Ureter (tissue), 1 donor: ENCODE measurements at regions not wholly inside any gene's neighbourhood (a gene's known extent, or its start where the extent isn't known, plus 50 kb on each side); places are given as distances from the start of the nearest gene placed in this dataset.
A peak's percentile ranks its signal among the peaks of the same experiment; 100 is the strongest.
"Not testable (repeated sequence)": the region's sequence is repeated elsewhere in the genome, so short reads cannot be mapped to it uniquely, and the experiment has no call there.

ENCODE experiments used
- DNase-seq: peaks from one replicate; pipeline ENCODE4 v3.0.0-alpha.2; 2020; ENCODE audit warnings: low spot score
- donor health status: DM: yes; HTN: yes; CAD: no.

GRCh38 chr10:108970016-108970415 lies 953.3 kb downstream of the XPNPEP1 start:
- DNase-seq = no peak

DNA sequence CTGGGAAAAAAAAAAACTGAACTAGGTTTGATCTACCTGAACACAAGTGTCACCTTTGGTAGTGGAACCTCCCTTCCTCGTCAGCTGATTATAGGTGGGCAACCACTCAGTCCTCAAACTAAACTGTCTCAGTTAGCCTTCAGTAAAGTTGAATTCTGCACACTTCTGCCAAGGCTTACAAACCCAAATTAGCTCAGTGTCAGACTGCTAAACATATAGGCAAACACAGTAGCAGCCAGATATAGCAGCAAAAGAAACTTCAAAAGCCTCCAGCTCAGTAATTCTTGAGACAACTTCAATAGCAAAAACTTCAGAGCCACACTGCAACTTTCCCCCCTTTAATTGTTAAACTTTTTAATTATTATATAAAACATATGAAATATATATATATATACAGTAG lies 956.9 kb downstream of the XPNPEP1 start:
- no peak for DNase-seq

DNA sequence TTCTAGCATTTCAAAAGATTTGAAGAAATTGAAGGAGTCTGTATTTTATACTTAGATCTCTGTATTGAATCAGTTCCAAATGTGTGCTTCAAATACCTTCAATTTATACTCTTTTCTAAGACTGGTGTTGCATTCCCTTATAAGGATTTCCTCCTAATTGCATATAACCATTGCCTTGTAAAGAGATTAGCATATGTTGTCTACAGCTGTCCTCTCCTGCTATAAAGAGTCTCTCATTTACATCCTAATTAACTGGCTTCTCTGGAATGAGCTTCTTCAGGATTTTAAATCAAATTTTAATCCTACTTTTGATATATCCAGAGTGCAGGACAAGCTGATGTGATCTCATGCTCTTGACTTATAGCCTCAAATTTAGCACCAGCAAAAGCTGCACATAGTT lies 957.3 kb downstream of the XPNPEP1 start:
- DNase-seq = no peak

DNA sequence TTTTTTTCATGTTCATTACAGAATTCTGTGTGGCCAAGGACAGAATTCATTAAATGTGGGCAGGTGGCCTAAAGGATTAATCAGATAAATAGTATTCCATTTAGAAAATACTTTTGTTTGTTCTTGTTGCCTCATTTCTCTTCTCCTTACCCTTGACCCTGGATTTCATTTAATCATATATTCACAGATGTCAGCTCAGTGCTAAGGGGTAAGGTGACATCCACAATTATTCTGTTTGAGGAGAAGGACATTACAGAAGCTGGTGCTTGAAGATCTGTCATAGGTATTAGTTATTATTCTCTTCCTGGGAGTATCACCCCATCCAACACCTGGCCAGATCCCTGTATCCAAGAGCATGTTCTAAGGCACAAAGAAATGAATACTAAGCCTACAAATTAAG lies 961.1 kb downstream of the XPNPEP1 start:
- DNase-seq = no peak

DNA sequence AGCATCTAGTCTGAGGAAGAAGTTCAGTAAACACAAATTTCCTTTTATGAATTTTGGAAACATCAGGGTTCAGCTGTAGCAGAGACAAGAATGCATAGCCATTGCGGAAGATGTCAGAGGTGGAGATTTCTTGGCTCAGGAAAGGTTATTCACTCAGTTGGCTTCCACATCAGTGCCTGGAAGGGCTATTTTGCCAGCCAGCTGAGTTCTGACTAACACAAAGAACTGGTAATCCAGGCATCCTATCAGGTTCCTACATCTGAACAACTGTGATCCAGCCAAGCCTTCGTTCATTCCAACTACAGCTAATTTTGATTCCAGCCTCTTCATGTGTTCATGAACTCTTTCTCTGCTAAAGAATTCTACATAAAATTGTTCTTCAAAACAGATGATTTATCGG lies 965.6 kb downstream of the XPNPEP1 start:
- no peak for DNase-seq

DNA sequence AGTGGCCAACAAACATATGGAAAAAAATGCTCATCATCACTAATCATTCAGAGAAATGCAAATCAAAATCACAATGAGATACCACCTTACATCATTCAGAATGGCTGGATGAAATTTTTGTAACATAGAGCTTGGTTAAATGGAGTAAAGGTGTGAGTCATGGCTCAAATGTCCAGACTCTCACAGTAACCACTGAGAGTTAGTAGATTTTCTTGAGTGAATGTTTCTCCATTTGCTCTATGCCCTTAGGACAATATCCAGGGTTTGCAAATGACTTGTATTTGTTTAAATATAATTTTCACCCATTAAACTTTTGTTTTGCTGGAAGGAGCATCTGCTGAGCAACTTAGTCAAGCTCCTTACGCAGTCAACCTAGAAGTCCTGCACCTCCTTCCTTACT lies 967.2 kb downstream of the XPNPEP1 start:
- no peak for DNase-seq

DNA sequence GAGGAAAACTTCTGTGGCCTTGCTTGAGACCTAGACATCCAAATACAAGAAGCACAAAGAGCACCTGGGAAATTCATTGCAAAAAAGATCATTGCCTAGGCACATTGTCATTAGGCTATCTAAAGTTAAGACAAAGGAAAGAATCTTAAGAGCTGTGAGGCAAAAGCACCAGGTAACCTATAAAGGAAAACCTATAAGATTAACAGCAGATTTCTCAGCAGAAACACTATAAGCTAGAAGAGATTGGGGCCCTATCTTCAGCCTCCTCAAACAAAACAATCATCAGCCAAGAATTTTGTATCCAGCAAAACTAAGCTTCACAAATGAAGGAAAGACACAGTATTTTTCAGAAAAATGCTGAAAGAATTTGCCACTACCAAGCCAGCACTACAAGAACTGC lies 1003.3 kb downstream of the XPNPEP1 start:
- not testable (repeated sequence) for DNase-seq

DNA sequence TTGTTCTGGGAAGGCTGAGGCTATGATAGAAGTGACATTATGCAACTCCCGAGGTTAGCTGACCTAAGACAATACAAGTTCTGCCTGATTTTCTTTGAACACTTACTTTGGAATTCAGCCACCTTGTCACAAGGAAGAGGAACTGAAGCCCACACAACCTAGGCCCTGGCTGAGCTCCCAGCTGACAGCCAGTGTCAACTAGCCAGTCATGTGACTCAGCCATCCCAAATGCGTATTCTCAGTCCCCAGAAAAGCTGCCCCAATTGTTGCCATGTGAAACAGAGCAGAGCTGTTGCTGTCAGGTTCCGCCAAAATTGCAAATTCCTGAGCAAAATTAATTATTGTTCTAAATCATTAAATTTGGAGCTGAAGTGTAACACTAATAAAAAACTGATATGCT lies 1010.0 kb downstream of the XPNPEP1 start:
- no peak for DNase-seq

- peak; percentile 60 for DNase-seq
Observed at GRCh38 chr10:108911814-108912541, 1011.3 kb downstream of the XPNPEP1 start.

DNA sequence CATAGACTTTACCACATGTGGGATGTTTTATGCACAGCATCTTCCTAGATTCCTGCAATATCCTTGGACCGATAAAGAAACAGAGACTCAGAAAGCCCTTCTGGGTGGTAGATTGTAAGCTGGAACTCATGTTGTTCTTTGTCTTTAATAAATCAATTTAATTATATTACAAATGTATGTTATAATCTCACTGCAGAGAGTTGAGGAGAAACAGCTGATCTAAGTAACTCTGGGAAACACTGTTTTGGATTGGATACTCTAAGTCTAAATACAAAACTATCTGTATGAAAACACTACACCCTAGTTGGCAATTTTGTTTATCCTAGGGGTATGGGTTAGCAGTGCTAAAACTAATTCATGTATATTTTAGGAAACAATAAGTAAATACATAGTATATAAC lies 1015.2 kb downstream of the XPNPEP1 start:
- DNase-seq = no peak

DNA sequence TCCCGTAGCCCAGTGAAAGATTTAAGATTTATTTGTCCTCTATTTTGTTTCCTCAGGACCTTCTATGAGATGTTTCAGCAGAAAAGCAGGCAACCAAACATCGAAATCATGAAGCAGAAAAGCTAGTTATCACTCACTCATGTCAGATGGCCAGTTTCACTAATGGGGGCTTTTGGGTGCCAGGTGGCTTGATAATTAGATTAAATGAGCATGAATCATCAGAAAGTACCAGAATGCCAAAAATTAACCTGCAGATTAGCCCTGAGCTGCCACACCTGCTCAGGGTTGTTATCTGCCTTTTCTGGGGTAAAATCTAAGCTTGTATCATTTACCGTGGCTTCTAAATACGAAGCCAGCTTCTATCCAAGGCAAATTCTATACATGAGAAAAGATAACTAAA lies 1017.5 kb downstream of the XPNPEP1 start:
- no peak for DNase-seq

DNA sequence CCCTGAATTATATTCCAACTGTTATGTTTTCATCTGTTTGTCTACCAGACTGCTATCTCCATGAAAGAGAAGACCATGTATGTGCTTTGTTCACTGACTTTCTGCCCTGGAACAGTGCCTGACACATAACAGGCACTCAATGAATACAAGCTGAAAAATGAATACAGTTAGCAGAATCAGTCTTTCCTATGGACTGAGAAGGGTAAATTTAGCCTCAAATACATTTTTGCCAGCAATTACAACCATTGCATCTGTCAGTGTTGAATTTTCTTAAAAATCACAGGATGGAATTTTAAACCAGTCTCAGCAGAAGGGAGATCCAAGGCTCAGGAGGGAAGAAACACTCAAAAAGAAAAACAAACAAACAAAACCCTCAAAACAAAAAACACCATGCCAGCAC lies 1018.1 kb downstream of the XPNPEP1 start:
- DNase-seq = no peak

DNA sequence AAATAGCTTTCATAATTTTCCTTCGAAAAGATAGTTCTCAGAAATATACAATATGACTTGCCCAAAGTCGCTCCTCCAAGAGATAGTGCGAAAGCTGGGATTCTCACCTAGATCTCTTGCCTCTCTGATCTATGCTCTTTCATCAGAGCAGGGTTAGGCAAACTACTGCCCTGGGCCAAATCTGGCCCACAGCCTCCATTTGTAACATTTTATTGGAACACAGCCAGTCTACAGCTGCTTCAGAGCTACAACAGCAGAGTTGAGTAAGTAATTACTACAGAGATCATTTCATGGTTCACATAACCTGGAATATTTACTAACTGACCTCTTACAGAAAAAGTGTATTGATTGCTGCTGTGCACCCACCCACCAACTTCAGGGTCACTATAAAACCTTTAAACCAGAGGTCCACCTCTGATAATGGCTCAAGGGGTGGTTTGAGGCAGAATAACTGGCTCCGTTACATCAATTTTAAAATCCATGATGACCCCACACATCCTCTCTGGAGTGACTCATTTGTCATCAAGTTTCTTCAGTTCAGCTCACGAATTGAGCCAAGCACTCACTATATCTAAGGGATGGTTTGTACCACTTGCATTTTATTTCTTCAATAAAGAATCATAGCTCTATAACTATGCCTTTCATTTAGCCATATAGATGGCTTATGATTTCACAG lies 1019.0 kb downstream of the XPNPEP1 start:
- DNase-seq = no peak

- no peak for DNase-seq
Observed at GRCh38 chr10:108902619-108903285, 1020.6 kb downstream of the XPNPEP1 start.

- DNase-seq = no peak
Observed at GRCh38 chr10:108901781-108902618, 1021.3 kb downstream of the XPNPEP1 start.

DNA sequence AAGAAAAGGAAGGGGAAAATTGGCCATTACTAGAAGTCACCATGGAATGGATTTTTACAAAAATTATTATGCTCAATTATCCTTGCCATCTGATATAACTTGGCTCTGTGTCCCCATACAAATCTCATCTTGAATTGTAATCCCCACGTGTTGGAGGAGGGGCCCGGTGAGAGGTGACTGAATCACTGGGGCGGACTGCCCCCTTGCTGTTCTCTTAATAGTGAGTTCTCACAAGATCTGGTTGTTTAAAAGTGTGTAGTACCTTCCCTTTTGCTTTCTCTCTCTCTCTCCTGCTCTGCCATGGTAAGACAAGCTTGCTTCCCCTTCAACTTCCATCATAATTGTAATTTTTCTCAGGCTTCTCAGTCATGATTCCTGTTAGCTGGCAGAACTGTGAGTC lies 1023.6 kb downstream of the XPNPEP1 start:
- no peak for DNase-seq

- no peak for DNase-seq
Observed at GRCh38 chr10:108894402-108895301, 1028.7 kb downstream of the XPNPEP1 start.

DNA sequence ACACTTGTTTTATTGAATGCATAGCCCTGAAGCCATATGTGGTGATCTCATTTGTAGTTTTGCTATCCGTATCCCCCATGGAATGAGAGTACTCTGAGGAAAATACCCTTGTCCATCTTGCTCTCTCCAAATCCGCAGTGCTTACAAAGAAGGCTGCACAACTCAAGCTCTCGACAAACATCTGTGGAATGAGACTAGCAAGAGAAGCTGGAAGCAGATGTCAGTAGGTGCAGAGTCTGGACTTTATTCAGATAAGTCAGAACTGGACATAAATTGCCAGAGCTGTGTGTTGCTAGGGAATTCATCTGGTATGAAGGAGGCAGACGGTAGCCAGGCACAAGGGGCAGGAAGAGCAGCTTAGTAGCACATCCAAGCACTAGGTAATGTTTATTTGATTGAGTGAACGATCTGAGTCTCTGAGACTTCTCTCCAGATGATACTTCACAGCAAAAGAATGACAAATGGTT lies 1046.2 kb downstream of the XPNPEP1 start:
- DNase-seq = no peak

GRCh38 chr10:108872854-108873253 lies 1050.5 kb downstream of the XPNPEP1 start:
- no peak for DNase-seq

DNA sequence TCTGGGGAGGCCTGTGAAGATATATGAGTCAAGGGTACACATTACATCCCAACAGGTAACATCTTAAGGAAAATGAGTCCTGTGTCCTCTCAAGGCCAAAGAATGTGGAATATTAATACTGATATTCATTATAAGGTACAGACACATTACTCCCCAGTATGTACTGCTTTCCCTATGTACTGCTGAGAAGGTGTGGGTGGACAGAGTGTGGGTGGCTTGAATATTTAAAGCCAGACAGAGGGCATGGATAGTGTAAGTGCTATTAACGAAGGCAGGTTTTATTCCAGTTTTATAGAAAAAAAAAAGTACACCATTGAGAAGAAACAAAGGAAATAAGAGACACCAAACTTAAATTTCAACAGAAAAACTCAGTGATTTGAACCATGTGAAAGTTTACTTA lies 1054.4 kb downstream of the XPNPEP1 start:
- DNase-seq = no peak
